GM12892 (cell line): ENCODE measurements at regions not wholly inside any gene's neighbourhood (a gene's known extent, or its start where the extent isn't known, plus 50 kb on each side); places are given as distances from the start of the nearest gene placed in this dataset.

Source experiments
- POLR2A ChIP-seq: IDR thresholded peaks from 2 replicates; pipeline ENCODE4 v1.6.1; 2011; ENCODE audit warnings: low read depth, low read length, control low read depth
- POLR2AphosphoS5 ChIP-seq: IDR thresholded peaks from 2 replicates; pipeline ENCODE4 v1.6.1; 2011; ENCODE audit warnings: low read depth, low read length, control low read depth
- TAF1 ChIP-seq: IDR thresholded peaks from 2 replicates; pipeline ENCODE4 v1.6.1; 2011; ENCODE audit warnings: low read depth, mild to moderate bottlenecking, control low read depth, low read length, borderline replicate concordance

DNA sequence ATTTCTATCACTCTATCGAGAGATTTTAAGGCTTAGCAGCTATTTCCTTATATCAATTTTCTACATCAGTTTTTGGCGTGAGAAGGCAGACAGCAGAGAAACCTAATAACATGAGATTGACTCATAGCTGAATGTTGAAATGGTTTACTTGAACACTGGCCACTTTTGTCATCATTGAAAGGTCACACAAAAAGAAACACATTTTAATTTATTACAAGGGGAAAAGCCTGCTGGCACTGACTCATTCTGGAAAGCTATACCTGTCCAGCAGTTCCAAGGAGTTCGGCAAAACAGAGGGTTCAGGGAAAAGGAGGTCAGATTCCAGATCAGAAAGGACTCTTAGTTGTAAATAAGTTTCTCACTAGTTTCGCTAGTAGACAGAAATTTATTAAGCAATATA is 566.4 kb downstream of the DNAH5 start:
- no peak for TF ChIP-seq POLR2AphosphoS5
- TF ChIP-seq POLR2A: no peak
- no peak for TF ChIP-seq TAF1
